Right ventricle myocardium inferior (tissue), 1 donor: ENCODE measurements at regions not wholly inside any gene's neighbourhood (a gene's known extent, or its start where the extent isn't known, plus 50 kb on each side); places are given as distances from the start of the nearest gene placed in this dataset.

Source experiments
- ATAC-seq: fragments of 200-7000 bp; cut with Tn5 transposase; one replicate; pipeline ENCODE4 v1.9.1; 2020; ENCODE audit warnings: mild to moderate bottlenecking, moderate library complexity
- DNase-seq: peaks from one replicate; pipeline ENCODE4 v3.0.0; 2021; ENCODE audit errors: missing footprints
- intact Hi-C: fragments of 100-400 bp; cut with DNase I; formaldehyde crosslinking; loops from one replicate; pipeline ENCODE4 v1.11.0; 2022
- donor health status: DM: no; HTN: yes; CAD: no; lungs with severe emphysema.

- no peak for ATAC-seq
- DNase-seq: no peak
- intact Hi-C loops: no loop called here
These were observed 84.0 kb upstream of the EYA2 start for GRCh38 chr20:46810448-46811223.

GRCh38 chr20:46811224-46812084 lies 83.2 kb upstream of the EYA2 start:
- ATAC-seq: no peak
- DNase-seq: no peak
- intact Hi-C loops: no loop called here

- DNase-seq (no peak), ATAC-seq (no peak)
- intact Hi-C loops: no loop called here
These were observed 80.0 kb upstream of the EYA2 start for GRCh38 chr20:46814366-46815232.

GRCh38 chr20:46816097-46816496 lies 78.5 kb upstream of the EYA2 start:
- DNase-seq (no peak), ATAC-seq (no peak)
- intact Hi-C loops: no loop called here

GRCh38 chr20:46816886-46817638 lies 77.6 kb upstream of the EYA2 start:
- no peak for DNase-seq
- ATAC-seq: no peak
- intact Hi-C loops: no loop called here

DNA sequence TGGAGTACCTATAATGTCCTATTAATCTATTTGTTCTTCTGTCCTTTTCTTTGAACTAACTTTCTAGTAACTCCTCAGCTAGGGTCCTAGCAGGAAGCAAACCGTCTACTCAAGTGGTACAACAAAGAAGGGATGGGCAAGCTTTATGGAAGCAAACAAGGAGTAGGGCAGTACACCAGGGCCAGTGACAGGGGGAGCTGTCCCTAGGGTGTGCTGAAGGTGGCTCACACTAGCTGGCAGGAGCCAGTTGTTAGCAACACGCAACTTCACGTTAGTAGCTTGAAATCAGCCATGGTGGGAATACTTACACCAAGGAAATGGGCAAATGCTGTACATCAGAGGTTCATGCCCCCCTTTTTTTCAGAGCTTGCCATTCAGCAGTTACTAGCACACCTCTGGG lies 74.0 kb upstream of the EYA2 start:
- DNase-seq (no peak), ATAC-seq (no peak)
- intact Hi-C loops: no loop called here

DNA sequence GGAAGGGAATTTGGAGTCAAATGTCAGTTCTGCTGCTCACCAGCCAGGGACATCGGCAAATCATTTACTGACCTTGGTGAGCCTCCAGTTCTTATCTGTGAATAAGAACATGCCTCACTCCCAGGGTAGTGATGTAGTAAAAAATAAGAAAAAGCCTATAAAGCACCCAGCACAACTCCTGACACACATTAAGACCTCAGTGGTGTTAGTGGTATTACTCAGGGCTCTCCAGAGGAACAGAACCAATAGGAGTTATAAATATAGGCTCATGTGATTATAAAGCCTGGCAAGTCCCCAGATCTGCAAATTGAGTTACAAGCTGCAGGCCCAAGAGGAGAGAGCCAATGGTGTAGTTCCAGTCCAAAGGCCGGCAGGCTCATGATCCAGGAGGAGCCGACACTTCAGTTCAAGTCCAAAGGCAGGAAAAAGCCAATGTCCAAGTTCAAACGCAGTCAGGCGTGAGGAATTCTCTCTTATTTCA lies 71.3 kb upstream of the EYA2 start:
- ATAC-seq (peak; percentile 60), DNase-seq (no peak)
- intact Hi-C loops: no loop called here

- DNase-seq (no peak), ATAC-seq (no peak)
- intact Hi-C loops: no loop called here
These were observed 70.9 kb upstream of the EYA2 start for GRCh38 chr20:46823753-46824152.

DNA sequence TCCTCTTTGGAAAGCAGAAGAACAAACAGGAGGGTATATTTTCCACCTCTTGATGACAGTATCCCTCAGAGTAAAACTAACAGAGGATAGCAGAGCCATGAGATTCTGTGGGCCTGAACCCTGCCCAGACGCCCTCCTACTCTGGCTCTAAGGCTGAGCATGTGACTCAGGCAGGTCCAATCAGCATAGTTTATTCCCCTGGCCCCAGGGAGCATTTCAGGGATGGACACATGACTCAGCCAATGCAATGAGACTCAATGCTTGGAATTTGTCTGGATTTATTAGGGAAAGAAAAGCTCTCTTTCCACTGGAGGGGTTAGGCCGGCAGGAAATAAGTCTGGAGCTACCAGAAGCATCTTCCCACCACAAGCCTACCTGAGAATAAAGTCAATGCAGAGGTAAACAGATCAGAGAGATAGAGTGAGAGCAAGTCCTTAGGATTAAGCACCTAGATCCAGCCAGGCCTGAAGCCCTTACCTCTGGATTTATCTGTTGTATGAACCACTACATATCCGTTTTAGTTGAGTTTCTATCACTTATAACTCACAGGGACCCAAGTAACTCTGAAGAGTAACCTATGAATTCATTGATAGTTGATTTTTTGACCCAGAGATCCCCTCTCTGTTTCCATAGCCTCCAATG lies 68.2 kb upstream of the EYA2 start:
- intact Hi-C loops: no loop called here
- no peak for DNase-seq
- no peak for ATAC-seq

DNA sequence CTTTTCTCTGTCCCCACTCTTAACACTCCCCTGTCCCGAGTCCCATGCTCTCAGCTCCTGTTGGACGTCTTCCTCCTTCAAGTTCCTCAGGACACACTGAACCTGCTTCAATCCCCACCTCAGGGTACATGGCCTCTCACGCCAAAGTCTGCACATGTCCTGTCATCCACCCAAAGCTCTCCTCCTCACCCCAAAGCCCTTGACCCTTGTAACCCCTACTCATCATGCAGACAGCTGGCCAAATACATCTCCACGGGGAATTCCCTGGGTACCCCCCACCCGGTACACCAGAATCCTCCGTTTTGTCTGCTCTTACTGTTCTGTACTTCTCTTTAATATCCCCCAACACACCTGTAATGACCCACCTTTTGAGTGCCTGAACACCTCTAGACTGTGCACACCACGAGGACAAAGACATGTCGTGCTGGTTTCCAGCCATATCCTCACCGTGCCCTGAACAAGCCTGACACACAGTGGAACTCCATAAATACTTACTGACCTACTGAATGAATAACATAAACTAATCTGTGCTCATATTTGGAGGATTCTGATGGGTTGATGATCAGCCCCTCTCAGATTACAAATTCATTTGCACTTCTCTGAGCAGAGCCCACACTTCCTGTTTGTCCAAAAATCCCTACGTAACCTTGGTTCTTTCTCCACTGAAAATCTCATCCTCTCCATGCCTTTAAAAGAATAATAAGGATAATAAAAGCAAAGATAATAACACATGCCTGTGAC lies 66.8 kb upstream of the EYA2 start:
- intact Hi-C loops: no loop called here
- ATAC-seq (no peak), DNase-seq (no peak)

DNA sequence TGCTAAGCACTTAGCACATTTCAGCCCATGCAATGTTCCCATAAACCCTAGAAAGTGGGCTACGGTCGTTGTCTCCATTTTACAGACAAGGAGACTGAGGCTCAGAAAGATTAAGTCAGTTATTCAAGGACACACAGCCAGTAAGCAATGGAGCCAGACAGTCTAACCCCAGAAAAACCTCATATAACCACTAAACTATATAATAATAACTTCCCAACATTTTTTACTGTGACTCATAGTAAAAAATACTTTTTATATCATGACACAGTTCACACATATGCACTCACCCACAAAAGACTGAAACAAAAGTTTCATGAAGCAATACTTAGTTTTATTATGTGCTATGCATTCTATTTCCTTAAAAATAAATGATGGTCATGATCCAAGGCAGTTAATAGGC lies 66.2 kb upstream of the EYA2 start:
- intact Hi-C loops: no loop called here
- ATAC-seq: no peak

DNA sequence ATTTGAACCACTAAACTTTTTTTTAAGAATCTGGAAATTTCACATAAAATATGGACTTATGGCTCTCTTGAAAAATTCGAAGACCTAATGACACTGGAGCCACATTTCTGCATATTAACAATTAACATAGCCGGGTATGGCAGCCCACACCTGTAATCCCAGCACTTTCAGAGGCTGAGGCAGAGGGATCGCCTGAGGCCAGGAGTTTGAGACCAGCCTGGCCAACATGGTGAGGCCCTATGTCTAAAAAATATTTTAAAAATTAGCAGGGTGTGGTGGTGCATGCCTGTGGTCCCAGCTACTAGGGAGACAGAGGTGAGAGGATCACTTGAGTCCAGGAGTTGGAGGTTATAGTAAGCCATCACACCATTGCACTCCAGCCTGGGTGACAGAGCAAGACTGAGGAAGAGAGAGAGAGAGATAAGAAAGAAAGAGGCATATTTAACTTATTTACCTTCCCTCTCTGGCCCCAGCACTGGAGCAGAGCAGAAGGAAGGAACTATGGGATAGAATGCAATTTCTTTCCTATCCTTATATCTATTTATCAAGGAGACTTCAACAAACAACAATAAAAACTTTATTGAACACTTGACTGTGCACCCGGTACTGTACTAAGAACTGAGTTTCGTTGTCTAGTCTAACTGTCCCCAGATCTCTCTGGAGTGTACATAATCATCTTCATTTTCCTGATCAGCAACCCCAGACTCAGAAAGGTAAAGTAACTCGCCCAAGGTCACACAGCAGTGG lies 63.6 kb upstream of the EYA2 start:
- DNase-seq (no peak), ATAC-seq (no peak)
- intact Hi-C loops: no loop called here

More for the DNA sequence above, 66.2 kb upstream of the EYA2 start:
- DNase-seq: no peak

- ATAC-seq (no peak), DNase-seq (no peak)
- intact Hi-C loops: no loop called here
These were observed 63.0 kb upstream of the EYA2 start for GRCh38 chr20:46831633-46832011.

DNA sequence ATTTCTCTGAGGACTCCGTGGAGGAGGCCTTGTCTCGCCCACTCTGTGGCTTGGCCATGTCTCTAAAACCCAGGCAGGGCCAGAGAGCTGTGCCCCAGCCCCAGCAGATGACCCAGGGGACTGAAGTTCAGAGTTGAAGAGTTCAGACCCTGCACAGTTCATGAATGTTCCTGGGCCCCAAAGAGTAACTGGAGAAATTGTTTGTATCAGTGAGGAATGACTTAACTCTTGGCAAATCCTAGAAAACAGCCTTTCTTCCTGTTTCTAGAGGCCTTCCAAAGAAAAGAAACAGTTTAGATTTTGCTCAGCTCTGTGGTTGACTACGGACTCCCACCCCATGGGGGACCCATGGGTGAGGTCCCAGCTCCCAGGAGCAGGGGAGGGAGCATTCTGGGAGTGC lies 62.1 kb upstream of the EYA2 start:
- no peak for ATAC-seq
- intact Hi-C loops: no loop called here
- no peak for DNase-seq

GRCh38 chr20:46833360-46833759 lies 61.3 kb upstream of the EYA2 start:
- intact Hi-C loops: no loop called here
- ATAC-seq: no peak
- DNase-seq: no peak

DNA sequence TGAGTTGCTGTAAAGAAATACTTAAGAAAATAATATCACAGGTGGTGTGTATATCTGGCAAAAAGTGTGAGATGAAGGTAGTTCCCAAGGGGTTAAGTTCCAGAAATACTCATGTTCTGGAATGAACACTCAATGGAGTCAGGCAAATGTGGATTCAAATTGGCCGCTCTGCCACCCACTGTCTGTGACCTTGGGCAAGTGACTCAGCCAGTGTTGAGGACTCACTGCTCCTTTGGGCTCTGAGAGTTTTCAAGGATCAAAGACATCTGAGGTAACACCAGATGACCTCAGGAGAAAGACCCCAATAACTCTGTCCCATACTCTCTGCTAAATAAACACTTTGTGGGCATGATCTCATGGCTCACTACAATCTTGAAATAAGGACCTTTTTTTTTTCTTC lies 59.2 kb upstream of the EYA2 start:
- DNase-seq (no peak), ATAC-seq (no peak)
- intact Hi-C loops: no loop called here

DNA sequence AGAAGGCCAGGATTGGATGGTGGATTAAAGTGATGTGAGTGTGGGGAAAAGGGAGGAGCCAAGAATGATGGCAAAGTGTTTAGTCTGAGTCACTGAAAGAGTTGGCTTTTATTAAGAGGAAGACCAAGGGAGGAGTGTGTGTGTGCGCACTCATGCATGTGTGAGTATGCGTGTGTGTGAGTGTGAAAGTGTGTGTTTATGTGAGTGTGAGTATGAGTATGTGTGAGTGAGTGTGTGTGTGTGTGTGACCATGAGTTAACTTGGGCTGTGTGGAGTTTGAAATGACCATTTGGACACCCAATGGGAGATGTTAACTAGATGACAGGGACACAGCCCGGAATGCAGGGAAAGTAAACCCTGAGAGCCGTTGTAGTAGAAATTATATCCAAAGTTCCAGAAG lies 57.6 kb upstream of the EYA2 start:
- no peak for ATAC-seq
- no peak for DNase-seq
- intact Hi-C loops: no loop called here
